Skin of body (tissue), 1 donor: ENCODE measurements at regions not wholly inside any gene's neighbourhood (a gene's known extent, or its start where the extent isn't known, plus 50 kb on each side); places are given as distances from the start of the nearest gene placed in this dataset.

Source experiments
- DNase-seq: peaks from one replicate; lab custom pipeline; 2025; lab: John Stamatoyannopoulos, UW

- no peak for DNase-seq
Observed at GRCh38 chr21:24147674-24148073, 1459.6 kb downstream of the MRPL39 start.

GRCh38 chr21:24131056-24131455 is 1476.2 kb downstream of the MRPL39 start:
- no peak for DNase-seq

GRCh38 chr21:24127651-24128050 is 1479.6 kb downstream of the MRPL39 start:
- DNase-seq: no peak

GRCh38 chr21:24123785-24124184 is 1483.5 kb downstream of the MRPL39 start:
- no peak for DNase-seq

- DNase-seq: no peak
Observed at GRCh38 chr21:24118738-24119459, 1488.4 kb downstream of the MRPL39 start.

GRCh38 chr21:24115141-24115540 is 1492.1 kb downstream of the MRPL39 start:
- DNase-seq: no peak

- DNase-seq: no peak
Observed at GRCh38 chr21:24112020-24112419, 1495.3 kb downstream of the MRPL39 start.

- no peak for DNase-seq
Observed at GRCh38 chr21:24110846-24111245, 1496.4 kb downstream of the MRPL39 start.

GRCh38 chr21:24097181-24097580 is 1510.1 kb downstream of the MRPL39 start:
- DNase-seq: no peak

GRCh38 chr21:24096651-24097050 is 1510.6 kb downstream of the MRPL39 start:
- DNase-seq: no peak

- DNase-seq: no peak
Observed at GRCh38 chr21:24093032-24093431, 1514.2 kb downstream of the MRPL39 start.

- DNase-seq: no peak
Observed at GRCh38 chr21:24076179-24076578, 1531.1 kb downstream of the MRPL39 start.

- no peak for DNase-seq
Observed at GRCh38 chr21:24055696-24056095, 1551.6 kb downstream of the MRPL39 start.

- no peak for DNase-seq
Observed at GRCh38 chr21:24050231-24050630, 1557.0 kb downstream of the MRPL39 start.

- no peak for DNase-seq
Observed at GRCh38 chr21:24046829-24047443, 1560.3 kb downstream of the MRPL39 start.

GRCh38 chr21:24045775-24046215 is 1561.5 kb downstream of the MRPL39 start:
- peak; percentile 77 for DNase-seq

- no peak for DNase-seq
Observed at GRCh38 chr21:24045373-24045772, 1561.9 kb downstream of the MRPL39 start.

- no peak for DNase-seq
Observed at GRCh38 chr21:24042687-24043086, 1564.6 kb downstream of the MRPL39 start.

GRCh38 chr21:24032709-24033232 is 1574.5 kb downstream of the MRPL39 start:
- DNase-seq: no peak

GRCh38 chr21:24027396-24027795 is 1579.9 kb downstream of the MRPL39 start:
- DNase-seq: peak; percentile 1

- DNase-seq: no peak
Observed at GRCh38 chr21:24025101-24025500, 1582.2 kb downstream of the MRPL39 start.

GRCh38 chr21:24023936-24024335 is 1583.3 kb downstream of the MRPL39 start:
- no peak for DNase-seq

GRCh38 chr21:24023402-24023801 is 1583.9 kb downstream of the MRPL39 start:
- no peak for DNase-seq
